Kasumi-1 (cell line): ENCODE measurements at regions not wholly inside any gene's neighbourhood (a gene's known extent, or its start where the extent isn't known, plus 50 kb on each side); places are given as distances from the start of the nearest gene placed in this dataset.
A peak's percentile ranks its signal among the peaks of the same experiment; 100 is the strongest.

ENCODE experiments used
- DNase-seq, 2 experiments: peaks; one replicate each; lab custom pipeline; 2025; lab: John Stamatoyannopoulos, UW

GRCh38 chr5:33370466-33370859, 70.3 kb upstream of the TARS1 start:
- peak in 1 of 2 experiments; percentile 49 for DNase-seq

GRCh38 chr5:33371660-33372059, 69.1 kb upstream of the TARS1 start:
- DNase-seq, result no peak

- DNase-seq, result peak; percentile 23 to 25
Measured at GRCh38 chr5:33372721-33373472, 67.9 kb upstream of the TARS1 start.

- DNase-seq, result no peak
Measured at GRCh38 chr5:33375900-33376299, 64.9 kb upstream of the TARS1 start.

GRCh38 chr5:33379757-33380156, 61.0 kb upstream of the TARS1 start:
- peak; percentile 83 to 90 for DNase-seq

- DNase-seq, result no peak
Measured at GRCh38 chr5:33381243-33381642, 59.5 kb upstream of the TARS1 start.
